HG03135 (cell line): ENCODE measurements at regions not wholly inside any gene's neighbourhood (a gene's known extent, or its start where the extent isn't known, plus 50 kb on each side); places are given as distances from the start of the nearest gene placed in this dataset.

Experiments
- ATAC-seq: cut with Tn5 transposase; IDR thresholded peaks from one replicate; pipeline ENCODE4 v1.9.1; 2021; ENCODE audit warnings: mild to moderate bottlenecking, moderate library complexity; ENCODE audit not compliant: unreplicated experiment

- ATAC-seq: no peak
Measured at GRCh38 chr2:226408141-226408540, 391.5 kb downstream of the IRS1 start.

GRCh38 chr2:226407135-226407534, 392.5 kb downstream of the IRS1 start:
- no peak for ATAC-seq

GRCh38 chr2:226405465-226405864, 394.2 kb downstream of the IRS1 start:
- no peak for ATAC-seq

- no peak for ATAC-seq
Measured at GRCh38 chr2:226403369-226403768, 396.3 kb downstream of the IRS1 start.

GRCh38 chr2:226399006-226399405, 400.6 kb downstream of the IRS1 start:
- ATAC-seq: no peak

- ATAC-seq: no peak
Measured at GRCh38 chr2:226398580-226398979, 401.0 kb downstream of the IRS1 start.

GRCh38 chr2:226396541-226396940, 403.1 kb downstream of the IRS1 start:
- ATAC-seq: no peak

GRCh38 chr2:226387499-226387942, 412.1 kb downstream of the IRS1 start:
- ATAC-seq: no peak

GRCh38 chr2:226383461-226383860, 416.2 kb downstream of the IRS1 start:
- ATAC-seq: no peak

- ATAC-seq: no peak
Measured at GRCh38 chr2:226380679-226381078, 418.9 kb downstream of the IRS1 start.

GRCh38 chr2:226378753-226379705, 420.6 kb downstream of the IRS1 start:
- no peak for ATAC-seq

GRCh38 chr2:226376516-226377180, 423.0 kb downstream of the IRS1 start:
- no peak for ATAC-seq

- ATAC-seq: no peak
Measured at GRCh38 chr2:226366920-226367319, 432.7 kb downstream of the IRS1 start.

GRCh38 chr2:226364217-226364616, 435.4 kb downstream of the IRS1 start:
- ATAC-seq: no peak

- ATAC-seq: no peak
Measured at GRCh38 chr2:226362980-226363379, 436.6 kb downstream of the IRS1 start.

- no peak for ATAC-seq
Measured at GRCh38 chr2:226360658-226361057, 439.0 kb downstream of the IRS1 start.

GRCh38 chr2:226358688-226359087, 440.9 kb downstream of the IRS1 start:
- no peak for ATAC-seq

- ATAC-seq: no peak
Measured at GRCh38 chr2:226357816-226358215, 441.8 kb downstream of the IRS1 start.

GRCh38 chr2:226355600-226355999, 444.0 kb downstream of the IRS1 start:
- no peak for ATAC-seq

GRCh38 chr2:226354434-226354833, 445.2 kb downstream of the IRS1 start:
- no peak for ATAC-seq

- no peak for ATAC-seq
Measured at GRCh38 chr2:226352941-226353560, 446.6 kb downstream of the IRS1 start.

- ATAC-seq: no peak
Measured at GRCh38 chr2:226351711-226352110, 447.9 kb downstream of the IRS1 start.
